DND-41 (cell line): ENCODE measurements at regions not wholly inside any gene's neighbourhood (a gene's known extent, or its start where the extent isn't known, plus 50 kb on each side); places are given as distances from the start of the nearest gene placed in this dataset.

Source experiments
- ATAC-seq: fragments of 200-7000 bp; cut with Tn5 transposase; 3 replicates; pipeline ENCODE4 v1.9.1; 2021; ENCODE audit warnings: low read depth; ENCODE audit not compliant: insufficient read depth
- DNase-seq: peaks from one replicate; pipeline ENCODE4 v3.0.0-alpha.2; 2020
- H2AFZ ChIP-seq: 2 replicates; pipeline ENCODE4 v1.6.0; 2012; ENCODE audit warnings: low read depth, low read length
- H3K27ac ChIP-seq: 2 replicates; pipeline ENCODE4 v1.5.1; 2012; ENCODE audit warnings: low read length, inconsistent platforms
- H3K27me3 ChIP-seq: fragments of 200-600 bp; sonication (generic); 2 replicates; pipeline ENCODE4 v1.6.0; 2012; ENCODE audit warnings: low read length, mild to moderate bottlenecking, inconsistent platforms; ENCODE audit not compliant: insufficient read depth, poor library complexity
- H3K36me3 ChIP-seq: 2 replicates; pipeline ENCODE4 v1.5.1; 2012; ENCODE audit warnings: low read length, inconsistent platforms; ENCODE audit not compliant: insufficient read depth
- H3K4me1 ChIP-seq: 2 replicates; pipeline ENCODE4 v1.5.1; 2012; ENCODE audit warnings: mild to moderate bottlenecking, low read length; ENCODE audit not compliant: insufficient read depth
- H3K4me2 ChIP-seq: 2 replicates; pipeline ENCODE4 v1.6.0; 2012; ENCODE audit warnings: mild to moderate bottlenecking, moderate library complexity, low read length, inconsistent platforms; ENCODE audit not compliant: insufficient read depth
- H3K4me3 ChIP-seq, 2 experiments: fragments of 200-600 bp in 1 of 2; shearing (Covaris generic) in 1 of 2; 2 replicates each; pipeline ENCODE4 v1.5.1; 2012 to 2016; ENCODE audit warnings: inconsistent platforms in 2 of 2, low read length in 2 of 2, mild to moderate bottlenecking in 2 of 2, low read depth in 1 of 2, moderate library complexity in 1 of 2
- H3K79me2 ChIP-seq: 2 replicates; pipeline ENCODE4 v1.6.0; 2012; ENCODE audit warnings: low read length, inconsistent platforms; ENCODE audit not compliant: insufficient read depth
- H3K9ac ChIP-seq: 2 replicates; pipeline ENCODE4 v1.6.0; 2012; ENCODE audit warnings: low read depth, mild to moderate bottlenecking, inconsistent platforms, low read length, moderate library complexity
- H3K9me3 ChIP-seq: 2 replicates; pipeline ENCODE4 v1.5.1; 2012; ENCODE audit warnings: low read length, moderate library complexity, mild to moderate bottlenecking, inconsistent platforms; ENCODE audit not compliant: insufficient read depth, severe bottlenecking
- H4K20me1 ChIP-seq: 2 replicates; pipeline ENCODE4 v1.6.0; 2012; ENCODE audit warnings: low read length; ENCODE audit not compliant: insufficient read depth
- CTCF ChIP-seq: IDR thresholded peaks from 2 replicates; pipeline ENCODE4 v1.5.1; 2012; ENCODE audit warnings: borderline replicate concordance, low read length, moderate library complexity, mild to moderate bottlenecking; ENCODE audit not compliant: poor library complexity, severe bottlenecking; ENCODE audit errors: extremely low read depth
- EZH2 ChIP-seq: IDR thresholded peaks from 3 replicates; pipeline ENCODE4 v1.6.1; 2012; ENCODE audit warnings: borderline replicate concordance, low read depth, mild to moderate bottlenecking, moderate library complexity, low read length, inconsistent platforms; ENCODE audit not compliant: severe bottlenecking

DNA sequence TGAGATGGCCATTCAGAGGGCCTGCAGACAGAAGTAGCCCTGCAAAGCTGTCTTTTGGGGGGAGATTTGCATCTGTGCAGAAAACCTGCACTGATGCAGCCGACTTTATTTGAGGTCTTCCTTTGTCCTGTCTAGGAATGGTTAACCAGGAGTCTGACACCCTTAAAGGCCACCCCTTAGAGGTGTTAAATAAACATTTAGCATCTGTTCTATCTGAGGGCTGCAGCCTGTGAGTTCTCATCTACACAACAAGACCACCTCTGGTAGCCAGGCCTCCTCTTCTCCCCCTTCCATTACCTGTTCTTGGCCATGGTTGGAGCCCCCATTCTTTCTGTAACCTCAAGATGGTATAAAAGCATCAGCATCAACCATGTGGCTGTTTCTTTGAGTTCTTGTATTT is 214.4 kb upstream of the HS6ST1 start:
- Histone ChIP-seq H3K4me2 (no peak overlapping the region), H3K9ac (no peak overlapping the region), H2AFZ (no peak overlapping the region), H3K4me1 (peaks cover 13% of the 10 kb centered on the region), H4K20me1 (no peaks in the 10 kb centered on the region), H3K36me3 (no peaks in the 10 kb centered on the region), H3K4me3 (no peak overlapping the region), H3K9me3 (no peaks in the 10 kb centered on the region), H3K27me3 (no peaks in the 10 kb centered on the region), H3K27ac (no peak overlapping the region), H3K79me2 (no peaks in the 10 kb centered on the region)
- no peak for ATAC-seq
- no peak for TF ChIP-seq EZH2
- no peak for TF ChIP-seq CTCF
- no peak for DNase-seq

GRCh38 chr2:128534688-128535392 is 216.2 kb upstream of the HS6ST1 start:
- Histone ChIP-seq H3K27ac (no peak overlapping the region), H3K4me3 (no peak overlapping the region), H4K20me1 (no peaks in the 10 kb centered on the region), H3K4me1 (peaks cover 17% of the 10 kb centered on the region), H3K36me3 (no peaks in the 10 kb centered on the region), H2AFZ (no peak overlapping the region), H3K79me2 (no peaks in the 10 kb centered on the region), H3K9me3 (no peaks in the 10 kb centered on the region), H3K9ac (no peak overlapping the region), H3K27me3 (no peaks in the 10 kb centered on the region), H3K4me2 (no peak overlapping the region)
- TF ChIP-seq EZH2 (no peak), CTCF (no peak)
- DNase-seq (no peak), ATAC-seq (no peak)

GRCh38 chr2:128535953-128536352 is 217.3 kb upstream of the HS6ST1 start:
- Histone ChIP-seq H3K79me2 (no peaks in the 10 kb centered on the region), H3K9me3 (no peaks in the 10 kb centered on the region), H3K4me1 (peaks cover 17% of the 10 kb centered on the region), H3K27ac (no peak overlapping the region), H3K4me2 (no peak overlapping the region), H3K27me3 (no peaks in the 10 kb centered on the region), H4K20me1 (no peaks in the 10 kb centered on the region), H3K4me3 (no peak overlapping the region), H3K36me3 (no peaks in the 10 kb centered on the region), H2AFZ (no peak overlapping the region), H3K9ac (no peak overlapping the region)
- ATAC-seq (no peak), DNase-seq (no peak)
- TF ChIP-seq EZH2: no peak
- TF ChIP-seq CTCF: no peak
